WI38 (cell line): ENCODE measurements at regions not wholly inside any gene's neighbourhood (a gene's known extent, or its start where the extent isn't known, plus 50 kb on each side); places are given as distances from the start of the nearest gene placed in this dataset.

Experiments used
- H3K4me3 ChIP-seq: 2 replicates; pipeline ENCODE4 v1.5.1; 2011; ENCODE audit warnings: low read depth, mild to moderate bottlenecking, control low read depth, low read length
- TF ChIP-seq, protein P1 (sequence below): IDR thresholded peaks from 2 replicates; pipeline ENCODE4 v1.5.1; 2012; ENCODE audit warnings: low read depth, mild to moderate bottlenecking, control low read depth, low read length

DNA sequence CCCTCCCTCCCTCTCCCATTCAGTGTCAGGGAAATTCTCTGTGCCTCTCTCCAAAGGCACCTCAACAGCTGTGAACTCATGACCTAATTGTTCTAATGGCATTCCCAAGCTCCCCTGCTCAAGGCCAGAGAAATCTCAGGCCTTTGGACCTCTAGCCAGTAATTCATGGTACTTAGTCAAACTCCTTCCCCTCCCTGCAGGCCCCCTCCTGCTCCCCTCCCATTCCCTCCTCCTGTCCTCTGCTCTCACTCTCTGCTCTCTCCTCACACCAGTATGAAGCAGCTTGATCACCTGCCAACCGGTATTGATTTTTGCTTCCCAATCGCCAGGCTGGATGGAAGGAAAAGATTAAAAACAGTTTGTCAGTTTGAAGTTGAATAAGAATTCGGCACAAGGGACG is 370.5 kb upstream of the PBX1 start:
- H3K4me3 ChIP-seq = no peak overlapping the region
- TF ChIP-seq, protein P1, sequence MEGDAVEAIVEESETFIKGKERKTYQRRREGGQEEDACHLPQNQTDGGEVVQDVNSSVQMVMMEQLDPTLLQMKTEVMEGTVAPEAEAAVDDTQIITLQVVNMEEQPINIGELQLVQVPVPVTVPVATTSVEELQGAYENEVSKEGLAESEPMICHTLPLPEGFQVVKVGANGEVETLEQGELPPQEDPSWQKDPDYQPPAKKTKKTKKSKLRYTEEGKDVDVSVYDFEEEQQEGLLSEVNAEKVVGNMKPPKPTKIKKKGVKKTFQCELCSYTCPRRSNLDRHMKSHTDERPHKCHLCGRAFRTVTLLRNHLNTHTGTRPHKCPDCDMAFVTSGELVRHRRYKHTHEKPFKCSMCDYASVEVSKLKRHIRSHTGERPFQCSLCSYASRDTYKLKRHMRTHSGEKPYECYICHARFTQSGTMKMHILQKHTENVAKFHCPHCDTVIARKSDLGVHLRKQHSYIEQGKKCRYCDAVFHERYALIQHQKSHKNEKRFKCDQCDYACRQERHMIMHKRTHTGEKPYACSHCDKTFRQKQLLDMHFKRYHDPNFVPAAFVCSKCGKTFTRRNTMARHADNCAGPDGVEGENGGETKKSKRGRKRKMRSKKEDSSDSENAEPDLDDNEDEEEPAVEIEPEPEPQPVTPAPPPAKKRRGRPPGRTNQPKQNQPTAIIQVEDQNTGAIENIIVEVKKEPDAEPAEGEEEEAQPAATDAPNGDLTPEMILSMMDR = no peak

DNA sequence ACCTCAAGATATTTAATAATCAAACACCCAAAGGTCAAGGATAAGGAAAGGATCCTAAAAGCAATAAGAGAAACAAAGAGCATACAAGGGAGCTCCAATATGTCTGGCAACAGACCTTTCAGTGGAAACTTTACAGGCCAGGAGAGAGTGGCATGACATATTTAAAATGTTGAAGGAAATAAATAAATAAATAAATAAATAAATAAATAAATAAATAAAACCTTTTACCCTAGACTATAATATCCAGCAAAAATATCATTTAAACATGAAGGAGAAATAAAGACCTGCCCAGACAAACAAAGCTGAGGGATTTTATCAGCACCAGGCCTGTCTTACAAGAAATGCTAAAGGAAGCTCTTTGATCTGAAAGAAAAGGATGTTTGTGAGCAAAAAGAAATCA is 367.8 kb upstream of the PBX1 start:
- no peak overlapping the region for H3K4me3 ChIP-seq
- TF ChIP-seq, protein P1 = no peak

DNA sequence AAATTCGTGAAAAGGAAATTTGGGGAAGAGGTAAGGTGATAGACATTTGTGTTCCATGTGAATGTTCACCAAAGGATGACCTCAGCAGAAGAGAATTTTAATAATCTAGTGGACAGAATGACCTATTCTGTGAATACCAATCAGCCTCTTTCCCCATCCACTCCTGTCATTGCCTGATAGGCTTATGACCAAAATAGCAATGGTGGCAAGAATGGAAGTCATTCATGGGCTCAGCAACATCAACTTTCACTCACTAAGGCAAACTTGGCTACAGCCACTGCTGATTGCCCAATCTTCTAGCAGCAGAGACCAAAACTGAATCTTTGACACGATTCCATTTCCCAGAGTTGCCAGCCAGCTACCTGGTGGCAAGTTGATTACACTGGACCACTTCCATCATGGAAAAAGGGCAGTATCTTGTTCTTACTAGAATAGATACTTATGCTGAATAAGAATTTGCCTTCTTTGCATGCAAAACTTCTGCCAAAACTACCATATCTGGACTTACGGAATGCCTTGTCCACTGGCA is 348.7 kb upstream of the PBX1 start:
- no peak overlapping the region for H3K4me3 ChIP-seq
- TF ChIP-seq, protein P1 = no peak

DNA sequence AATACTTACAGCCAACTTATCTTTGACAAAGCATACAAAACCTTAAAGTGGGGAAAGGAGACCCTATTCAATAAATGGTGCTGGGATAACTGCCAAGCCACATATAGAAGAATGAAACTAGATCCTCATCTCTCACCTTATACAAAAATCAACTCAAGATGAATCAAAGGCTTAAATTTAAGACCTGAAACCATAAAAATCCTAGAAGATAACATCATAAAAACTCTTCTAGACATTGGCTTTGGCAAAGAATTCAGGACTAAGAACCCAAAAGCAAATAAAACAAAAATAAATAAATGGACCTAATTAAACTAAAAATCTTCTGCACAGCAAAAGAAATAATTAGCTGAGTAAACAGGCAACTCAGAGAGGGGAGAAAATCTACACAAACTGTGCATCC is 335.6 kb upstream of the PBX1 start:
- H3K4me3 ChIP-seq = no peak overlapping the region
- TF ChIP-seq, protein P1 = no peak

DNA sequence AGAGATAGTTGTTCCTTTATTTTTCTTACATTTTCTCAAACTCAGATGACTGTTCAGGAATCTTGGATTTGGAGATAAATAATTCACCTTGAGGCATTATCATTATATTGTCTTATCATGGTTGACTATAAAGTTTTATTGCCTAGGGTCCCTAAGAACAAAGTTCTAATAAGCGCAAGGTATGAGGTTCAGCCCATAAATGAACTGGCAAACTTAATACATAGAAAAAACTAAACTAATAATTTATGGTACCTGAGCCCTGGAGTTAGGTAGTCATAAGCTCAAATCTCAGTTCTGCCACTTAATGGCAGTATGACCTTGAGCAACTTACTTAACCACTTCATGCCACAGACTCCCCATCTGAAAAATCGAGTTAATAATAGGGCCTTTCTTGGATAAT is 334.0 kb upstream of the PBX1 start:
- TF ChIP-seq, protein P1 = no peak
- no peak overlapping the region for H3K4me3 ChIP-seq

DNA sequence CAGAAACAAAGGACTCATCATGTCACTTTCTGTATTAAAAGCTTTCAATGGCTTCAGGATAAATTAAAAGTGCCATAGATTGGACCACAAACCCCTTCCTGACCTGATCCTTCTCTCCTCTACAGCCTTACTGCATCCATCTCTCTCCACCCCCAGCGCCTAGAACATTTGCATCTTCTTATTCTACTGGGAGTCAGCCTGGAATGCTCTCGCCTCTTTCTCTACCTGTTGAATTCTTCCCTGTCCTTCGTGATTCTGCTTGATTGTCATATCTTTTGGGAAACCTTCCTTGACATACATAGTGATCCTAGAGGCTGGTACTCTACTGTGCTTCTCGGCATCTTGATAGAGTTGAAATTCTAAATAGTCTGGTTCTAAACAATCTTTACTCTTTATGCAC is 332.0 kb upstream of the PBX1 start:
- H3K4me3 ChIP-seq = no peak overlapping the region
- TF ChIP-seq, protein P1 = no peak

DNA sequence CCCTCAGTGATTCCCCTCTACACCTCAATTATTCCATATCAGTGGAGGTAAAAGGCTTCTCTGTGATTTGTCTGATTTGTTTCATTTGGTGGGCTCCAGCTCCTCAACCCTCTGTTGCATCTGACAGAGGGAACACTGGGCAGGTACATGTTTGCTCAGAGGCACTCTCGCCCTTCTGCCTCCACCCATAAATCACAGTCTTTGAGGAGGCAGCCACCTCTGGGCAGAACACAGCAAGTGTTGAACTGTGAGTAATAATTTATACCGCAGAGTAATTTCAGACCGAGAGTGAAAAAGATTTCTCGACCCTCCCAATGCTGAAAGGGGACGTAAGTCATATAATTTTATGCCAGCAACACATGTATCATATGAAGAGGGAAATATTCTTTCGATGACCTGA is 330.1 kb upstream of the PBX1 start:
- TF ChIP-seq, protein P1 = no peak
- H3K4me3 ChIP-seq = no peak overlapping the region
